H1 (cell line): ENCODE measurements at regions not wholly inside any gene's neighbourhood (a gene's known extent, or its start where the extent isn't known, plus 50 kb on each side); places are given as distances from the start of the nearest gene placed in this dataset.

Experiments
- CEBPB ChIP-seq: IDR thresholded peaks from 2 replicates; pipeline ENCODE4 v1.6.1; 2012; ENCODE audit warnings: low read depth, low read length
- CTBP2 ChIP-seq: IDR thresholded peaks from 2 replicates; pipeline ENCODE4 v1.7.0; 2011; ENCODE audit warnings: borderline replicate concordance, mild to moderate bottlenecking, moderate library complexity, mixed read lengths, low read length; ENCODE audit not compliant: insufficient read depth, insufficient read length
- POLR2A ChIP-seq, 2 experiments: IDR thresholded peaks; 1 replicate in 1 of 2; 2 replicates in 1 of 2; pipeline ENCODE4 v1.6.1; 2011; ENCODE audit warnings: low read depth in 2 of 2, low read length in 2 of 2, mild to moderate bottlenecking in 2 of 2; ENCODE audit errors: control extremely low read depth in 1 of 2
- POU5F1 ChIP-seq: IDR thresholded peaks from 2 replicates; pipeline ENCODE4 v1.6.1; 2011; ENCODE audit warnings: low read depth, mild to moderate bottlenecking, low read length, moderate library complexity
- SP4 ChIP-seq: IDR thresholded peaks from 2 replicates; pipeline ENCODE4 v1.6.1; 2012; ENCODE audit warnings: low read length, inconsistent platforms

GRCh38 chr5:175257847-175258194, 186.2 kb downstream of the DRD1 start (continued):
- TF ChIP-seq SP4 (no peak), CEBPB (no peak), POU5F1 (no peak), POLR2A (IDR thresholded peaks at IDR 0.05; ENCODE audit: control extremely low read depth in 1 of 2, low read depth in 2 of 2, low read length in 2 of 2) (no peak), CTBP2 (no peak)
- TF ChIP-seq, all 59 proteins: peak for 0
